ENCODE measurements at regions not wholly inside any gene's neighbourhood (a gene's known extent, or its start where the extent isn't known, plus 50 kb on each side); places are given as distances from the start of the nearest gene placed in this dataset.
"Not testable (repeated sequence)": the region's sequence is repeated elsewhere in the genome, so short reads cannot be mapped to it uniquely, and the experiment has no call there.

DNA sequence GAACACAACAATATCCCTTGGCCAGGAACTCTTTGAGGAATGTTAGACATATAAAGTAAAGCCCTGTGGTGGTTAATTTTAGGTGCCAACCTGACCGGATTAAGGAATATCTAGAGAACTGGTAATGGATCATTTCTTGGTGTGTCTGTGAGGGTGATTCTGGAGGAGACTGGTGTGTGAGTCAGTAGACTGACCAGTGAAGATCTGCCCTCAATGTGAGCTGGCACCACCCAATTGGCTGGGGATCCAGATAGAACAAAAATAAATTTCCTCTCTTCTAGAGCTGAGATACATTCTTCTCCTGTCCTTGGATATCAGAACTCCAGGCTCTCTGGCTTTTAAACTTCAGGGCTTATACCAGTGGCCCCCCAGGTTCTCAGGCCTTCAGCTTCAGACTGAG, 56.2 kb upstream of the TNPO1 start:
- DNase-seq = no peak

DNA sequence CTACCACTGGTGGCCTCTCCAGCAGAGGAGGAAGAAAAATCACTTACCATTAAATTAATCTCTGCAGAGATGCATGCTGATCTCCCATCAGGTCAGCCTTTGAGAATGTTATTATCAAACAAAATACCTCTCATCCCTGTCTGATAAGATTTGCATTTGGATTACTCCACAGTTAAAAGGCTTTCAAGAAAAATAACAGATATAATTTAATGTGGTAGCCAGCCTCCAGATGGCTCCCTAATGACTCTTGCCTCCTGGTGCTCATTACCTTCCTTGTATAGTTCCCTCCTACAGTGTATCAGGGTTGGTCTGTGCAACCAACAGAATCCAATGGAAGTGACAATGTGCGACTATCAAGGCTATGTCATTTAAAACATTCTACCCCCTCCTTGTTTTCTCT, 63.6 kb upstream of the TNPO1 start:
- no peak for DNase-seq

DNA sequence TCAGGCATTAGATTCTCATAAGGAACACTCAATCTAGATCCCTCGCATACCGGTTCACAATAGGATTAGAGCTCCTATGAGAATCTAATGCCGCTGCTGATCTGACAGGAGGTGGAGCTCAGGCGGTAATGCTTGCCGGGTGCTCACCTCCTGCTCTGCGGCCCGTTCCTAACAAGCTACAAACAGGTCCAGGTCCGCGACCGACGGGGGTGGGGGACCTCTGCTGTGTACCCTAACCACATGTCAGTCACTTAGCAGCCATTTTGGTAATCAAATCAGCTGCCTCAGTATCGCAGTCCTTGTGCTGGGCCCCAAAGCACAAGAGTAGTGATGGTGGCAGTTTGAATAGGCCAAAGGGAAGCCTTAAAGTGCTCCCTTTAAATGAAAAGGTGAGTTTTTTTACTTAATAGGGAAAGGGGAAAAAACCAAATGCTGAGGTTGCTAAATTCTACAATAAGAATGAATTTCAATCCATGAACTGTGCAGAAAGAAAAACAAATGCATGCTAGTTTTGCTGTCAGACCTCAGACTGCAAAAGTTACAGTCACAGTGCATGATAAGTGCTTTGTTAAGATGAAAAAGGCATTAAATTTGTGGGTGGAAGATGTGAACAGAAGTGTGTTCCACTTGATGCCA, 67.0 kb upstream of the TNPO1 start:
- no peak for DNase-seq

DNA sequence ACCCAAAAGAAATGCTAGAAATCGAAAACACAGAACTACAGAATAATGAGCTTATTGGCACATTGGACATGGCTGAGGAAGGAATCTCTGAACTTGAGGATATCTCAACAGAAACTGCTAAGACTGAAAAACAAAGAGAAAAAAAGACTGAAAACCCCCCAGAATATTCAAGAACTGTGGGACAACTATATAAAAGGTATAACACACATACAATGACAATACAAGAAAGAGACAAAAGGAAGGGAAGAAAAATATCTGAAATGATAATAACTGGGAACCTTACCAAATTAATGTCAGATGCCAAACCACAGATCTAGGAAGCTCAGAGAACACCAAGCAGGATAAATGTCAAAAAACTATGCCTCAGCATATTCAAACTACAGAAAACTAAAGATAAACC, 68.6 kb upstream of the TNPO1 start:
- DNase-seq = no peak

DNA sequence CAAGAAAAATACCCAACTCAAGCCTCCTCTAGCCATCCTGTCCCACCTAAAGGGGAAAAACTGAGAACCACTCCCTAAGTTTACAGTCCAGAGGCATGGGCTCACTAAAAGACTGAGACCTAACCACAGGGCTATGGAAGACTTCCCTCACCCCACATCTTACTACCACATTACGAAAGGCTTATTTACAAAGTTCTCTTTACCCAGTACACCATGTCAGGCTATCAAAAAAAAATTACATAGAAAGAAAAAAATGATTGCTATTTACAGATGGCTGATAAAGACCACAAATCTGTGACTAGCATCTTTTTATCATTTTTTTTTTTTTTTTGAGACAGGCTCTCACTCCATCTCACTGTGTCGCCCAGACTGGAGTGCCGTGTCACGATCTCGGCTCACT, 69.7 kb upstream of the TNPO1 start:
- DNase-seq = no peak

GRCh38 chr5:72744136-72744535, 72.3 kb upstream of the TNPO1 start:
- DNase-seq = no peak

GRCh38 chr5:72741805-72742204, 74.7 kb upstream of the TNPO1 start:
- DNase-seq = no peak

- DNase-seq = no peak
Observed at GRCh38 chr5:72733810-72734209, 82.7 kb upstream of the TNPO1 start.

DNA sequence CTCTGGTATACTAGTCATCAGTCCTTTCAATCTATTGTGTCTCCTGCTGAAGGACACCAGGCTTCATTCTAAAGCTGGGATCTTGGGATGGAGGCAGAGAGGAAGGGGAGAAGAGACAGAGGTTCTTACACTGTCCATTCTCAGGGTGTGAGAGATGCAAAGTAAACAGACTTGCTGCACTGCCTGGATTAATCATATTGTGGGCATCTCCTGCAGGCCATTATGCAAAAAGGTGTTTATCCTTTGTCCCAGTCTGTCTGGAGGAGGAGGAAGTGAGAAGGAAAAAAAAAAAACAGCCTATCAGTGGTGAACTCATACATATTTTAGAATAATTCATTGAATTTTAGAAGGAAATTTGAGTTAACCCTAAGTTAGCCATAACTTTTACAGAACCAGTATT, 92.9 kb upstream of the TNPO1 start:
- no peak for DNase-seq

DNA sequence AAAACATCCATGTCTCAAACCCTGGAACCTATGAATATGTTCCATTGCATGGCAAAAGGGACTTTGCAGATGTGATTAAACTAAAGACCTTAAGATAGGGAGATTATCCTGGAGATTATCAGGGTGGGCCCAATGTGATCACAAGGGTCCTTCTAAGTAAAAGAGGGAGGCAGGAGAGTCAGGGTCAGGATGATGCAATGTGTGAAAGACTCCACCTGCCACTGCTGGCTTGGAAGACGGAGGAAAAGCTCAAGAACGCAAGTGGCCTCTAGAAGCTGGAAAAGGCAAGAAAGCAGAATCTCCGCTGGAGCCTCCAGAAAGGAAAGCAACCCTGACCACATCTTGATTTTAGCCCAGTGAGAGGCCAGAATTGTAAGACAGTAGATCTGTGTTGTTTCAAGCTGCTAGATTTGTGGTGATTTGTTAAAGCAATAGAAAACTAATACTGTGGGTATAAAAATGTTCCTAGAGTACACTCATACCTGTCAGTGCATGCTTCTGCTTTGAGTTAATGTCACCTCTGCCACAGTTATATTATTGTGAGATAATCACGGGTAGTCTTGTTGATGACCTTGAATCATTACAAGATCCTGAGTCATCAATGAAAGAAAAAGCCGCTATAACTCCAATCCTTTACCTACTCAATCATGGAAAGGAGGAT, 93.5 kb upstream of the TNPO1 start:
- no peak for DNase-seq

GRCh38 chr5:72721844-72722243, 94.6 kb upstream of the TNPO1 start:
- no peak for DNase-seq

DNA sequence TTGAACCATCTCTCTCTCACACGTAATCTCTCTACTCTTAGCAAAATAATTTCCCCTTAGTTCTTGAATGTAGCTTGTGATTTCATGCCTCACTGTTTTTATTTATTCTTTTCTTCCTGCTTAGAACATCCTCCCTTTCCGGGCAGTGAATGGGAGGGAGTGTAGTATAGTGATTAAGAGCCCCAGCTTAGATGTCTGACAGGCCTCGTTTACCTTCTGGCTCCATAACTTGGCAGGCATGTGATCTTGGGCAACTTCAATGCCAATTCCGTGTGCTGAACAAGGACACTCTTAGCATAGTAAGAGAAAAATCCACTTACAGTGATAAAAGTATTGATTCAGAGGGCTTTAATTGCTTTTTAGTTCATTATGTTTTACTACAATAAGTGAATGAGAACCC, 96.3 kb upstream of the TNPO1 start:
- DNase-seq = no peak

DNA sequence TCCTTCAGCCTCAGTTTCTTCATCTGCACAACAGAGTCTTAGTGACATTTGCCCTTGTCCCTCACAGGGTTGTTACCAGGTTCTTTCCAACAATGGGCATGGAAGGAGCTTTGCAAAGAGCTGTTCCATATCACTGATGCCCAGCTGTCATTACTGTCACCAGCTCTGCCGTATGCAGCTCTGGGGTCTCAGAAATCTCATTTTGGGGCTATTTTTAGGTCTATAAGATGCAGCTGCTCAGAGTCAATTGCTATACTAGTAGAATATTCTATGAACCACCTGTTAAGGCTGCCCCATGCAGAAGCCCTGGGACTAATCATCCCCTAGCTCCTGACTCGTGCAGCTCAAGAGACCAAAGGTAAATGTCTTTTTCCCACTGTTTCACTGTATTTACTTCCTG, 105.1 kb upstream of the TNPO1 start:
- no peak for DNase-seq

GRCh38 chr5:72709341-72709740, 107.1 kb upstream of the TNPO1 start:
- DNase-seq = no peak

- DNase-seq = no peak
Observed at GRCh38 chr5:72705178-72705577, 111.3 kb upstream of the TNPO1 start.

GRCh38 chr5:72703876-72704275, 112.6 kb upstream of the TNPO1 start:
- DNase-seq = no peak

GRCh38 chr5:72702881-72703434, 113.5 kb upstream of the TNPO1 start:
- no peak for DNase-seq

DNA sequence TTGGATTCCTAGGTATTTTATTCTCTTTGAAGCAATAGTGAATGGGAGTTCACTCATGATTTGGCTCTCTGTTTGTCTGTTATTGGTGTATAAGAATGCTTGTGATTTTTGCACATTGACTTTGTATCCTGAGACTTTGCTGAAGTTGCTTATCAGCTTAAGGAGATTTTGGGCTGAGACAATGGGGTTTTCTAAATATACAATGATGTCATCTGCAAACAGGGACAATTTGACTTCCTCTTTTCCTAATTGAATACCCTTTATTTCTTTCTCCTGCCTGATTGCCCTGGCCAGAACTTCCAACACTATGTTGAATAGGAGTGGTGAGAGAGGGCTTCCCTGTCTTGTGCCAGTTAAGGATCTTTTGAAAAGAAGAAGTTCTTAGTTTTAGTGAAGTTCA, 114.4 kb upstream of the TNPO1 start:
- not testable (repeated sequence) for DNase-seq

DNA sequence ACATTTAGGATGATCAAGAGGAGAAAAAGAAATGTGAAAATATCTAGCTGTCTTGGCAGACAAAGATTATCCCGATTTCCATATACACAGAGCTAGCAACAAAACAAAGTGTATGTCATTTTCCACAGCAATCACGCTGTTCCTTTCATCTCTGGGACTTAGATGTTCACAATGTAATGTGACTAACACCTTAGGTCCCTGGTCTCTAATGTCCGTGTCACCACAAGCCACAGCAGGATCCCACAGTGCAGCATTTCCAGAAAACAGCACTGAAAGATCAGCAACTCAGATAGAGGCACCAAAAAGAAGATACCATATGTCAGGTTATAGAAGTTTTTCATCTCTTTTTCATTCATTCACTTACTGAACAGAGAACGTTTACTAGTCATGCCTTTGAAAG, 118.0 kb upstream of the TNPO1 start:
- DNase-seq = no peak

DNA sequence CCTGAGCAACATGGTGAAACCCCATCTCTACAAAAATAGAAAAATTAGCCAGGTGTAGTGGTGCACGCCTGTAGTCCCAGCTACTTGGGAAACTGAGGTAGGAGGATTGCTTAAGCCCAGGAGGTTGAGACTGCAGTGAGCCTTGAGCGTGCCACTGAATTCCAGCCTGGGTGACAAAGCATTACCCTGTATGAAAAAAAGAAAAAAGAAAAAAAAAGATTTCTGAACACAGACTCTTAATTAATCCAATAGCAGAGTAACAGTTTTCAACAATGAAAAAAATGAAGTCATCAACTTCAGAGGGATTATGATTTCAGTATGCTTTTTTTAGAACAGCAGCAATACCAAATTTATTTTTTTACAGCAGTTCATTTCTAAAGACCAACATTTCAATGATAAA, 118.8 kb upstream of the TNPO1 start:
- DNase-seq = no peak

GRCh38 chr5:72695659-72696058, 120.8 kb upstream of the TNPO1 start:
- no peak for DNase-seq

DNA sequence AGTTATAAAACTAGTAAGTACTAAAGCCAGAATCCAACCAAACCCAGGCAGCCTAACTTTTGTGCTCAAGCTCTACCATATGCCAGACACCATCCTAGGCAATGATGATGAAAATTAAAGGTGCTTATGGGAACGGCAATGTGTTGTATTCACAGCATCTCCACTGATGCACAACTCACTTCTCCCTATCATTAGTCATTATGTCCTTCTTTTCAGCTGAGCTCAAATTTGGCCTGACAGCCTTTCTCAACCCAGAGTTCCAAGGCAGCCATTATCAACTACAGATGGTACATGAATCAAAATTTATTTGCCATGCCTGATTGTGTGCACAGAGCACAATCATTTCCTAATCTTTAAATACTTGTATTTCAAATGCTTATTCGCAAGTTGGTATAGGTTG, 121.6 kb upstream of the TNPO1 start:
- DNase-seq = no peak

- no peak for DNase-seq
Observed at GRCh38 chr5:72693546-72694205, 122.8 kb upstream of the TNPO1 start.

All from amygdala (tissue), 56 donors.